A549 (cell line): ENCODE measurements at regions not wholly inside any gene's neighbourhood (a gene's known extent, or its start where the extent isn't known, plus 50 kb on each side); places are given as distances from the start of the nearest gene placed in this dataset.
A peak's percentile ranks its signal among the peaks of the same experiment; 100 is the strongest.

ENCODE experiments used
- ATAC-seq, 2 experiments: fragments of 200-7000 bp in 1 of 2; fragments of >200 bp in 1 of 2; cut with Nextera tagmentation in 1 of 2; cut with Tn5 transposase in 1 of 2; 3 replicates each; pipeline versions ENCODE4 v1.8.0 to v1.9.1; 2018 to 2020; ENCODE audit warnings: mild to moderate bottlenecking in 1 of 2, moderate library complexity in 1 of 2
- CTCF ChIA-PET: fragments of 300-600 bp; sonication (Branson Sonifier 250); formaldehyde crosslinking; extraction: SDS; loops from one replicate; lab custom pipeline; 2021; ENCODE audit warnings: antibody characterized with exemption, inconsistent platforms; lab: Yijun Ruan, JAX
- POLR2A ChIA-PET: fragments of 350-600 bp; formaldehyde crosslinking; extraction: SDS; loops from one replicate; lab custom pipeline; 2021; ENCODE audit warnings: antibody characterized with exemption, inconsistent platforms; lab: Yijun Ruan, JAX
- DNase-seq, 2 experiments: peaks; one replicate each; pipeline versions ENCODE4 v3.0.0 to v3.0.0-alpha.2; 2011 to 2016; ENCODE audit warnings: low read depth in 1 of 2, low spot score in 1 of 2
- FAIRE-seq: peaks from 2 replicates; lab custom pipeline; 2011; peaks lifted over from hg19 to GRCh38; lab: Jason Lieb, UNC
- H3K27ac ChIP-seq, 2 experiments: fragments of >200 bp; sonication (Bioruptor Twin); formaldehyde crosslinking; 3 replicates each; pipeline ENCODE4 v1.5.1; 2016 to 2017
- H3K4me1 ChIP-seq: fragments of >200 bp; sonication (Bioruptor Twin); formaldehyde crosslinking; 3 replicates; pipeline ENCODE4 v1.6.1; 2016
- H3K4me2 ChIP-seq: fragments of >200 bp; sonication (Bioruptor Twin); formaldehyde crosslinking; 3 replicates; pipeline ENCODE4 v1.6.1; 2016
- H3K4me3 ChIP-seq: fragments of >200 bp; sonication (Bioruptor Twin); formaldehyde crosslinking; 3 replicates; pipeline ENCODE4 v1.5.1; 2016
- H3K9me3 ChIP-seq: fragments of >200 bp; sonication (Bioruptor Twin); formaldehyde crosslinking; 3 replicates; pipeline ENCODE4 v1.6.1; 2016
- ATOH8 ChIP-seq: fragments of 250-450 bp; sonication (Bioruptor Pico); IDR thresholded peaks from 2 replicates; pipeline ENCODE4 v1.5.0; 2020; ENCODE audit warnings: low read depth, mild to moderate bottlenecking, moderate library complexity
- CBX8 ChIP-seq: fragments of 200-600 bp; sonication (generic); IDR thresholded peaks from 2 replicates; pipeline ENCODE4 v1.6.1; 2016
- CEBPB ChIP-seq, 2 experiments: fragments of >200 bp in 1 of 2; sonication (Bioruptor Twin) in 1 of 2; formaldehyde crosslinking in 1 of 2; IDR thresholded peaks; 2 replicates each; pipeline ENCODE4 v1.6.1; 2012 to 2016
- EHMT2 ChIP-seq: fragments of 200-600 bp; sonication (generic); IDR thresholded peaks from 2 replicates; pipeline ENCODE4 v1.6.1; 2016; ENCODE audit warnings: antibody characterized with exemption, low read depth, mild to moderate bottlenecking, moderate library complexity
- EP300 ChIP-seq, 2 experiments: fragments of >200 bp; sonication (Bioruptor Twin); formaldehyde crosslinking; IDR thresholded peaks; 2 replicates in 1 of 2; 3 replicates in 1 of 2; pipeline ENCODE4 v1.6.1; 2016 to 2017
- FOSB ChIP-seq: fragments of 250-450 bp; sonication (Bioruptor Pico); IDR thresholded peaks from 2 replicates; pipeline ENCODE4 v1.5.0; 2020; ENCODE audit warnings: mild to moderate bottlenecking, moderate library complexity
- HDAC2 ChIP-seq: fragments of 200-600 bp; sonication (generic); IDR thresholded peaks from 2 replicates; pipeline ENCODE4 v1.6.1; 2016
- JUNB ChIP-seq: fragments of >200 bp; sonication (Bioruptor Twin); formaldehyde crosslinking; IDR thresholded peaks from 2 replicates; pipeline ENCODE4 v1.6.1; 2016
- MAFK ChIP-seq: fragments of 450-650 bp; IDR thresholded peaks from 2 replicates; pipeline ENCODE4 v1.6.1; 2014; ENCODE audit not compliant: partially characterized antibody
- NFE2L2 ChIP-seq: fragments of 150-350 bp; conservative IDR thresholded peaks from 2 replicates; pipeline ENCODE4 v1.6.1; 2014; ENCODE audit warnings: low read length
- POLR2AphosphoS2 ChIP-seq: conservative IDR thresholded peaks from 2 replicates; pipeline ENCODE4 v1.6.1; 2012; ENCODE audit warnings: low read length, improper control_type of control experiment, inconsistent platforms
- RAD21 ChIP-seq, 2 experiments: fragments of >200 bp in 1 of 2; sonication (Bioruptor Twin) in 1 of 2; formaldehyde crosslinking in 1 of 2; IDR thresholded peaks in 1 of 2; conservative IDR thresholded peaks in 1 of 2; 2 replicates in 1 of 2; 3 replicates in 1 of 2; pipeline ENCODE4 v1.6.1; 2012 to 2018; ENCODE audit warnings: inconsistent platforms in 1 of 2
- RCOR1 ChIP-seq: fragments of 150-350 bp; IDR thresholded peaks from 2 replicates; pipeline ENCODE4 v1.6.1; 2014; ENCODE audit warnings: antibody characterized with exemption, low read length, low read depth
- RFX5 ChIP-seq: fragments of 450-650 bp; IDR thresholded peaks from 2 replicates; pipeline ENCODE4 v1.7.1; 2014; ENCODE audit warnings: antibody characterized with exemption, mild to moderate bottlenecking, moderate library complexity
- TP53 ChIP-seq: fragments of 250-450 bp; sonication (Bioruptor Pico); IDR thresholded peaks from 2 replicates; pipeline ENCODE4 v1.5.0; 2021; ENCODE audit warnings: mild to moderate bottlenecking, moderate library complexity
- ZNF302 ChIP-seq: fragments of 250-450 bp; sonication (Bioruptor Pico); IDR thresholded peaks from 2 replicates; pipeline ENCODE4 v1.9.0; 2021; ENCODE audit warnings: inconsistent platforms, mild to moderate bottlenecking, moderate library complexity
- ZSCAN20 ChIP-seq: fragments of 250-450 bp; sonication (Bioruptor Pico); IDR thresholded peaks from 2 replicates; pipeline ENCODE4 v1.8.0; 2022; ENCODE audit warnings: mild to moderate bottlenecking, moderate library complexity
- WGBS: methylation state at CpG from one replicate; pipeline ENCODE4 v1.1.6; 2017; ENCODE audit errors: missing lambda C conversion rate; 5-methylcytosine and 5-hydroxymethylcytosine counted together
- TF ChIP-seq, protein P1 (sequence below): IDR thresholded peaks from 2 replicates; pipeline ENCODE4 v1.6.1; 2012; ENCODE audit warnings: low read depth, borderline replicate concordance
- TF ChIP-seq, protein P2 (sequence below): fragments of 450-650 bp; IDR thresholded peaks from 2 replicates; pipeline ENCODE4 v1.6.1; 2014; ENCODE audit warnings: antibody characterized with exemption
- TF ChIP-seq, protein P3 (sequence below): fragments of 150-350 bp; IDR thresholded peaks from 2 replicates; pipeline ENCODE4 v1.6.1; 2014; ENCODE audit warnings: low read depth, mild to moderate bottlenecking, low read length

- FAIRE-seq (no peak), ATAC-seq (no peak), DNase-seq (no peak)
- WGBS, result no CpG with 5 or more reads among the region's 1 CpG
- Histone ChIP-seq H3K4me3 (no peak overlapping the region), H3K9me3 (no peaks in the 10 kb centered on the region), H3K4me1 (no peaks in the 10 kb centered on the region), H3K4me2 (no peak overlapping the region), H3K27ac (no peak overlapping the region)
- TF ChIP-seq, protein P1, sequence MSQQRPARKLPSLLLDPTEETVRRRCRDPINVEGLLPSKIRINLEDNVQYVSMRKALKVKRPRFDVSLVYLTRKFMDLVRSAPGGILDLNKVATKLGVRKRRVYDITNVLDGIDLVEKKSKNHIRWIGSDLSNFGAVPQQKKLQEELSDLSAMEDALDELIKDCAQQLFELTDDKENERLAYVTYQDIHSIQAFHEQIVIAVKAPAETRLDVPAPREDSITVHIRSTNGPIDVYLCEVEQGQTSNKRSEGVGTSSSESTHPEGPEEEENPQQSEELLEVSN, result no peak
- TF ChIP-seq EP300 (IDR thresholded peaks at IDR 0.05), result no peak
- no peak for TF ChIP-seq ZSCAN20 (CRISPR knock-in tag)
- TF ChIP-seq ZNF302 (CRISPR knock-in tag), result no peak
- TF ChIP-seq, protein P2, sequence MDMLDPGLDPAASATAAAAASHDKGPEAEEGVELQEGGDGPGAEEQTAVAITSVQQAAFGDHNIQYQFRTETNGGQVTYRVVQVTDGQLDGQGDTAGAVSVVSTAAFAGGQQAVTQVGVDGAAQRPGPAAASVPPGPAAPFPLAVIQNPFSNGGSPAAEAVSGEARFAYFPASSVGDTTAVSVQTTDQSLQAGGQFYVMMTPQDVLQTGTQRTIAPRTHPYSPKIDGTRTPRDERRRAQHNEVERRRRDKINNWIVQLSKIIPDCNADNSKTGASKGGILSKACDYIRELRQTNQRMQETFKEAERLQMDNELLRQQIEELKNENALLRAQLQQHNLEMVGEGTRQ, result no peak
- no peak for TF ChIP-seq CEBPB (IDR thresholded peaks at IDR 0.05)
- no peak for TF ChIP-seq FOSB (CRISPR knock-in tag)
- TF ChIP-seq POLR2AphosphoS2, result no peak
- TF ChIP-seq RAD21 (conservative IDR thresholded peaks at IDR 0.05 in 1 of 2, IDR thresholded peaks at IDR 0.05 in 1 of 2), result no peak
- no peak for TF ChIP-seq HDAC2
- no peak for TF ChIP-seq CBX8
- TF ChIP-seq, protein P3, sequence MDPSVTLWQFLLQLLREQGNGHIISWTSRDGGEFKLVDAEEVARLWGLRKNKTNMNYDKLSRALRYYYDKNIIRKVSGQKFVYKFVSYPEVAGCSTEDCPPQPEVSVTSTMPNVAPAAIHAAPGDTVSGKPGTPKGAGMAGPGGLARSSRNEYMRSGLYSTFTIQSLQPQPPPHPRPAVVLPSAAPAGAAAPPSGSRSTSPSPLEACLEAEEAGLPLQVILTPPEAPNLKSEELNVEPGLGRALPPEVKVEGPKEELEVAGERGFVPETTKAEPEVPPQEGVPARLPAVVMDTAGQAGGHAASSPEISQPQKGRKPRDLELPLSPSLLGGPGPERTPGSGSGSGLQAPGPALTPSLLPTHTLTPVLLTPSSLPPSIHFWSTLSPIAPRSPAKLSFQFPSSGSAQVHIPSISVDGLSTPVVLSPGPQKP, result no peak
- no peak for TF ChIP-seq ATOH8
- no peak for TF ChIP-seq JUNB
- TF ChIP-seq RCOR1, result no peak
- TF ChIP-seq RFX5, result no peak
- POLR2A ChIA-PET, result no interaction called here
- CTCF ChIA-PET, result no interaction called here
Observed at GRCh38 chr3:62962714-62963113, 87.5 kb upstream of the CADPS start.

GRCh38 chr3:62965311-62965710, 90.1 kb upstream of the CADPS start:
- H3K9me3 ChIP-seq, result no peaks in the 10 kb centered on the region
- TF ChIP-seq, protein P2, result no peak
- peak; percentile 88 for TF ChIP-seq MAFK
- no peak for TF ChIP-seq EP300 (IDR thresholded peaks at IDR 0.05)
- no peak overlapping the region for H3K4me2 ChIP-seq
- no peak overlapping the region for H3K4me3 ChIP-seq
- ATAC-seq, result no peak
- no peaks in the 10 kb centered on the region for H3K4me1 ChIP-seq
- H3K27ac ChIP-seq, result no peak overlapping the region
- CTCF ChIA-PET, result no interaction called here
- WGBS, result 23% methylated on average over 2 of the region's 2 CpGs
- POLR2A ChIA-PET, result no interaction called here
- no peak for DNase-seq
- FAIRE-seq, result no peak

DNA sequence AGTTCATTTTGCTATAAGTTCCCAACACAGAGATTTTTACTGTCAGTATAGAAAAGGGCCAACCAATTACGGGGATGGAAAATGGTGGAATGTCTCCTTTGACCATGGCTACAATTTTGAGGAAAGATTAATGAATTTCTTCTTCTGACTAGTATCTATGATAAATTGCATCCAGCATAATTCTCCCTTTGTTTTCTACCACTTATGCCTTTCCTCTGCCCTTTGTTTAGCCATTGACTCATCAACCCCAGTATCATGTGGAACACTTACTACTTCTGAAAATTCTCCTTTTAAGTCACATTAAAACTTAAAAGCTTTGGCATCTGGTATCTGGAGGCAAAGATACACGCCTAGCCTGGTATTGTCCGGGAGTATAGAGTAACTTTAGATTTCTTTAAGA, 92.9 kb upstream of the CADPS start:
- WGBS, result 0% methylated on average over 3 of the region's 3 CpGs
- DNase-seq (no peak), ATAC-seq (no peak)
- Histone ChIP-seq H3K27ac (no peak overlapping the region), H3K4me1 (no peaks in the 10 kb centered on the region), H3K4me3 (no peak overlapping the region), H3K9me3 (no peaks in the 10 kb centered on the region)
- ChIA-PET CTCF (no interaction called here), POLR2A (no interaction called here)
- TF ChIP-seq EHMT2 (no peak), NFE2L2 (no peak), TP53 (CRISPR knock-in tag) (no peak)
- TF ChIP-seq, all 56 proteins: peak for 0
- H3K4me2 ChIP-seq, result no peak overlapping the region
- no peak for FAIRE-seq
